GM21360 (cell line): ENCODE measurements at regions not wholly inside any gene's neighbourhood (a gene's known extent, or its start where the extent isn't known, plus 50 kb on each side); places are given as distances from the start of the nearest gene placed in this dataset.
"Not testable (repeated sequence)": the region's sequence is repeated elsewhere in the genome, so short reads cannot be mapped to it uniquely, and the experiment has no call there.

Source experiments
- ATAC-seq: cut with Tn5 transposase; IDR thresholded peaks from one replicate; pipeline ENCODE4 v1.9.1; 2021; ENCODE audit warnings: mild to moderate bottlenecking, moderate library complexity; ENCODE audit not compliant: unreplicated experiment

- no peak for ATAC-seq
These were observed 126.0 kb upstream of the TMEM170B start for GRCh38 chr6:11411593-11411992.

GRCh38 chr6:11410539-11411307 is 126.8 kb upstream of the TMEM170B start:
- peak; percentile 47 for ATAC-seq

GRCh38 chr6:11409371-11409770 is 128.2 kb upstream of the TMEM170B start:
- no peak for ATAC-seq

GRCh38 chr6:11407414-11407813 is 130.1 kb upstream of the TMEM170B start:
- no peak for ATAC-seq

- no peak for ATAC-seq
These were observed 132.7 kb upstream of the TMEM170B start for GRCh38 chr6:11404838-11405237.

- ATAC-seq, result peak; percentile 43
These were observed 133.5 kb upstream of the TMEM170B start for GRCh38 chr6:11404081-11404480.

GRCh38 chr6:11403035-11403601 is 134.4 kb upstream of the TMEM170B start:
- no peak for ATAC-seq

GRCh38 chr6:11402581-11402980 is 135.0 kb upstream of the TMEM170B start:
- not testable (repeated sequence) for ATAC-seq

- ATAC-seq, result not testable (repeated sequence)
These were observed 135.6 kb upstream of the TMEM170B start for GRCh38 chr6:11401954-11402353.

- ATAC-seq, result no peak
These were observed 138.9 kb upstream of the TMEM170B start for GRCh38 chr6:11398451-11399326.

GRCh38 chr6:11397622-11398450 is 139.7 kb upstream of the TMEM170B start:
- no peak for ATAC-seq

- no peak for ATAC-seq
These were observed 140.7 kb upstream of the TMEM170B start for GRCh38 chr6:11396860-11397259.

- ATAC-seq, result no peak
These were observed 143.6 kb upstream of the TMEM170B start for GRCh38 chr6:11393713-11394627.

GRCh38 chr6:11392778-11393507 is 144.6 kb upstream of the TMEM170B start:
- ATAC-seq, result no peak

- ATAC-seq, result no peak
These were observed 145.4 kb upstream of the TMEM170B start for GRCh38 chr6:11391934-11392777.

GRCh38 chr6:11389977-11390376 is 147.6 kb upstream of the TMEM170B start:
- ATAC-seq, result no peak

GRCh38 chr6:11388983-11389944 is 148.3 kb upstream of the TMEM170B start:
- no peak for ATAC-seq
